ENCODE measurements at regions not wholly inside any gene's neighbourhood (a gene's known extent, or its start where the extent isn't known, plus 50 kb on each side); places are given as distances from the start of the nearest gene placed in this dataset.

DNA sequence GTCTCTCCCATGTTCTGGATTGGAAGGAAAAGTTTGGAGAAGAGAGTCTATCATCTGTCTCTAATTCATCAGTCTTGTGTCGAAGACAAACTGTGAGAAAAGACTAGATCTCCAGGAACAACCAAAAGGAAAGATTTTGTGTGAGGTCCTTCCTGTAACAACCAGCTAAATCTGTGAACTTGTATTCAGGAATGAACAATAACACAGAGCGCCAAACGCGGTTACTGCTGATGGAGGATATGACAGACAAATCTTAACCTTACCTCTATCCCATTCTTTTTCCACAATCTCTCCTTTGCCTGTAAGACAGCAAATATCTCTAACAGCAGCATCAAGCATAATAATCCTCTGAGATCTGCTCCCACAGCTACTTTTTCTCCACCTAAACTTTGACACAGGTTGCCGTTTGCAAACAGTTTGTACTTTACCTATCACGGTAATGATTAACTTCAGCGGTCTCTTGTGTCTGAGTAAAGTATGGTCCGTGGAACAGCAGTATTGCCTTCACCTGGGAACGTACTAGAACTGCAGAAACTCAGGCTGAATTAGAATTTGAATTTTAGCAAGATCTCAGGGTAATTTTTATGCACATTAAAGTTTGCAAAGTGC lies 387.6 kb downstream of the ELAVL2 start:
- no peak for DNase-seq
- POLR2A ChIA-PET: no interaction called here
- H3K4me1 Mint-ChIP-seq (ENCODE audit: low read depth): no peaks in the 10 kb centered on the region
- H3K27ac Mint-ChIP-seq: no peak overlapping the region
- no peak for ATAC-seq
- H3K4me3 Mint-ChIP-seq: no peak overlapping the region
- H3K27me3 Mint-ChIP-seq (ENCODE audit: low read depth): no peaks in the 10 kb centered on the region
- no peaks in the 10 kb centered on the region for H3K36me3 Mint-ChIP-seq (ENCODE audit: low read depth)
- peaks cover 4% of the 10 kb centered on the region for H3K9me3 Mint-ChIP-seq (ENCODE audit: insufficient read depth)
- CTCF ChIA-PET: no interaction called here

DNA sequence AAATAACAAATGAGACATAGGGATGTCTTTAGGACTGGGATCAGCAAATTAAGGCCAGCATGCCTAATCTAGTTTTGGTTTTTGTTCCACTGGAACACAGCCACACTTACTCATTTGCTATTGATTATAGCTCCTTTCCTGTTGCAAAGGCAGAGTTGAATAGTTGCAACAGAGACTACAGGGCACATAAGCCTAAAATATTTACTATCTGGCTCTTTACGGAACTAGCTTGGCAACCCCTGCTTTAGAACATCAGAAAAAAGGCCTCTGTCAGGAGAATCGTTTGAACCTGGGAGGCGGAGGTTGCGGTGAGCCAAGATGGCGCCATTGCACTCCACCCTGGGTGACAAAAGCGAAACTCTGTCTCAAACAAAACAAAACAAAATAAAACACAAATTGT lies 384.8 kb downstream of the ELAVL2 start:
- Mint-ChIP-seq H3K27ac (no peak overlapping the region), H3K9me3 (ENCODE audit: insufficient read depth) (peaks cover 4% of the 10 kb centered on the region), H3K4me1 (ENCODE audit: low read depth) (no peaks in the 10 kb centered on the region), H3K27me3 (ENCODE audit: low read depth) (no peaks in the 10 kb centered on the region), H3K36me3 (ENCODE audit: low read depth) (no peaks in the 10 kb centered on the region), H3K4me3 (no peak overlapping the region)
- POLR2A ChIA-PET: no interaction called here
- CTCF ChIA-PET: no interaction called here
- no peak for ATAC-seq
- DNase-seq: no peak

DNA sequence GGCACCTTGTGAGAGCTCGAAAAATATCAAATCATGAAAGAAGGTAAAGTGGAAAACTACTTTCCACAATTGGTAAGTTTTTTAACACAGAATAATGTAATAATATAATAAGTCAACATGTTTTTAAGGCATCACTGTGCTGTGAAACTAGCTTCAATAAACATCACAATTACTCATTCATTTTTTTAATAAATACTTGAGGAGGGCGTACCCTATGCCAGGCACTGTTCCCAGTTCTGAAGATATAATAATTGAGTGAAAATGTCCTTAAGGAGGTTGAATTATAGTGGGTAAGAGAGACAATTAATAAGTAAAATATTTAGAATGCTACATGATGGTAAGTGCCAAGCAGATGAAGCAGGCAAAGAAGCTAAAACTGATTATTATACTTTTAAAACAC lies 381.4 kb downstream of the ELAVL2 start:
- ATAC-seq (no peak), DNase-seq (no peak)
- peaks cover 4% of the 10 kb centered on the region for H3K9me3 Mint-ChIP-seq (ENCODE audit: insufficient read depth)
- no peak overlapping the region for H3K27ac Mint-ChIP-seq
- H3K27me3 Mint-ChIP-seq (ENCODE audit: low read depth): no peaks in the 10 kb centered on the region
- ChIA-PET POLR2A (no interaction called here), CTCF (no interaction called here)
- no peaks in the 10 kb centered on the region for H3K4me1 Mint-ChIP-seq (ENCODE audit: low read depth)
- no peak overlapping the region for H3K4me3 Mint-ChIP-seq
- no peaks in the 10 kb centered on the region for H3K36me3 Mint-ChIP-seq (ENCODE audit: low read depth)

DNA sequence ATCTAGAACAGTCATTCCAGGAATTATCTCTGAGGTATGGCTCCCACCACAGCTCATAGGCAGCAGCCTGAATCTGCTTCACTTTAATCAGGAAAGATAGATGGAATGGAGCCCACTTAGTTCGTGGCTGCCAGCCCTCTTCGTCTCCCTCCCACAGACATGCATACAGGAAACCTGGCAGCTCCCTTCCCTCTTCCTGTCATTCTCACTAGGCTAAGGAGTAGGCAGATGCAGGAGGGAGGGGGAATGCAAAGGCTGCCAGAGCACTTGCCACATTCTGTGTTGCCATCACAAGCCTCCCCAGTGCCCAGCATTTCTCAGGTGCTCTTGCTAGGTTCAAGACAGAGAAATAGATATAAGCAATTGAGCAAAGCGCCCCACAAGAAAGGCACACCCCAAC lies 378.9 kb downstream of the ELAVL2 start:
- H3K27ac Mint-ChIP-seq: no peak overlapping the region
- H3K36me3 Mint-ChIP-seq (ENCODE audit: low read depth): no peaks in the 10 kb centered on the region
- CTCF ChIA-PET: no interaction called here
- H3K4me1 Mint-ChIP-seq (ENCODE audit: low read depth): no peaks in the 10 kb centered on the region
- H3K9me3 Mint-ChIP-seq (ENCODE audit: insufficient read depth): peaks cover 4% of the 10 kb centered on the region
- H3K27me3 Mint-ChIP-seq (ENCODE audit: low read depth): no peaks in the 10 kb centered on the region
- DNase-seq (no peak), ATAC-seq (no peak)
- POLR2A ChIA-PET: no interaction called here
- H3K4me3 Mint-ChIP-seq: no peak overlapping the region

DNA sequence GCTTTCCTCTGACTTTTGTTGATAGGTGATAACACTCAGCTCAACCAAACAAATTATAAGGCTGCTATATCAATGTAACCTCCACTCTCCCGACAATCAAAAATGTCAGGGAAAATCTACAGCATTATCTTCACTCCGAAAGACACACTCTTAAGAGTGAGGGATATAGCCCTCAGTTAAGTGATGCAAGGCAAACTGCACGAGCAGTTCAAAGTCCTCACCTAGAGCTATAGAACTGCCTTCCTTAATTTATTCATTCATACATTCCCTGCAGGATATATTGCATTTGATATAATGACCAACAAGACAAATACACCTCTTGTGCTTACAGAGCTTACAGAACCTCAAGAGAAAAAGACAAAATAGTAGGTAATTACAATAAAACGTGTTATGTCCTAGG lies 378.1 kb downstream of the ELAVL2 start:
- Mint-ChIP-seq H3K36me3 (ENCODE audit: low read depth) (no peaks in the 10 kb centered on the region), H3K4me3 (no peak overlapping the region), H3K9me3 (ENCODE audit: insufficient read depth) (peaks cover 9% of the 10 kb centered on the region), H3K27ac (no peak overlapping the region), H3K27me3 (ENCODE audit: low read depth) (no peaks in the 10 kb centered on the region), H3K4me1 (ENCODE audit: low read depth) (no peaks in the 10 kb centered on the region)
- ChIA-PET POLR2A (no interaction called here), CTCF (no interaction called here)
- DNase-seq (no peak), ATAC-seq (no peak)

DNA sequence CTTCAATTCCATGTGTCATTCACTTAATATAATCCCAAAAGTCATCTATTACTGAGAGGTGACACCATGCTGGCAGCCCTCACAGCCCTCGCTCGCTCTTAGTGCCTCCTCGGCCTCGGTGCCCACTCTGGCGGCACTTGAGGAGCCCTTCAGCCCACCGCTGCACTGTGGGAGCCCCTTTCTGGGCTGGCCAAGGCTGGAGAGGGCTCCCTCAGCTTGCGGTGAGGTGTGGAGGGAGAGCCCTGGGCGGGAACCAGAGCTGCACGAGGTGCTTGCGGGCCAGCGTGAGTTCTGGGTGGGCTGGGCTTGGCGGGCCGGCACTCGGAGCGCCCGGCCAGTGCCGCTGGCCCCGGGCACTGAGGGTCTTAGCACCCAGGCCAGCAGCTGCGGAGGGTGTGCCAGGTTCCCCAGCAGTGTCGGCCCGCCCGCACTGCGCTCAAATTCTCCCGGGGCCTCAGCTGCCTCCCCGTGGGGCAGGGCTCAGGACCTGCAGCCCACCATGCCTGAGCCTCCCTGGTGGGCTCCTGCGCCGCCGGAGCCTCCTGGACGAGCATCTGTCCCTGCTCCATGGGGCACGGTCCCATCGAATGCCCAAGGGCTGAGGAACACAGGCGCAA lies 374.1 kb downstream of the ELAVL2 start:
- no peaks in the 10 kb centered on the region for H3K27me3 Mint-ChIP-seq (ENCODE audit: low read depth)
- ChIA-PET POLR2A (no interaction called here), CTCF (no interaction called here)
- ATAC-seq: no peak
- peaks cover 12% of the 10 kb centered on the region for H3K9me3 Mint-ChIP-seq (ENCODE audit: insufficient read depth)
- H3K4me1 Mint-ChIP-seq (ENCODE audit: low read depth): no peaks in the 10 kb centered on the region
- no peak overlapping the region for H3K4me3 Mint-ChIP-seq
- H3K36me3 Mint-ChIP-seq (ENCODE audit: low read depth): no peaks in the 10 kb centered on the region
- no peak for DNase-seq
- H3K27ac Mint-ChIP-seq: no peak overlapping the region

DNA sequence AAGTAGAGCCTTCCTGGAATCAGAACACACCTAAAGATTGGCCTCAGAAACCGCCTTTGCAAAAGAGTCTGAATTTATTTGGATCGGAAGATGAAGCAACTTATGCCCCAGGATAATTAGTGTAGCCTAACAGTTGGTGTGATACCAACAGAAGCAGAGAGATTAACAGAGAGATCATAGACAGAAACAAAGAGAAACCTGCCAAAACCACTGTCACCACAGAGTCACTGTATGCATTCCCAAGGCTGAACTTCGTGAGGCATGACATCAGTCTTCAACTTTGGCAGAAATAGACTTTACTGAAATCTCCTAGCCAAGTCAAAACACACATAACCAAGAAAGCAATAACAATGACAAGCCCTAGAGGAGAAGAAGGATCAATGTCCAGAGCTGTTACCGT lies 361.8 kb downstream of the ELAVL2 start:
- DNase-seq (no peak), ATAC-seq (no peak)
- Mint-ChIP-seq H3K27ac (no peak overlapping the region), H3K36me3 (ENCODE audit: low read depth) (no peaks in the 10 kb centered on the region), H3K27me3 (ENCODE audit: low read depth) (no peaks in the 10 kb centered on the region), H3K4me3 (no peak overlapping the region), H3K9me3 (ENCODE audit: insufficient read depth) (peaks cover 22% of the 10 kb centered on the region), H3K4me1 (ENCODE audit: low read depth) (no peaks in the 10 kb centered on the region)
- ChIA-PET CTCF (no interaction called here), POLR2A (no interaction called here)

DNA sequence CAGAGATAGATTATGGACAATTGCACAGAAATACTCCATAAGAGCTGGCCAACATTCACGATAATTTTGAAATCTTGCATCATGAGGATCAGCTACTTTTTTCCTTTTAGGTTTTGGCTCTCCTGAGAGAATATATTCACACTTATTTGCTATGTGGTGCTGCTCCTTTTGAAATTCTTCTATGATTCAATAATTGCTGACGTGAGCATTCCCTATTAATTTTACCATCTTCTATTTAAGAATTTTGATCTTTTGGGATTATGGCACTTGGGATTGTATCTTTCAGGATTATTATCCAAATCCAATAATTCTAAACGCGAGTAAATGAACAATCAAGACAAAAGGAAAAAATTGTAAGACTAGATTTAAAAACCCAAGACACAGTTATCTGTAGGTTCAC lies 358.8 kb downstream of the ELAVL2 start:
- peaks cover 10% of the 10 kb centered on the region for H3K9me3 Mint-ChIP-seq (ENCODE audit: insufficient read depth)
- CTCF ChIA-PET: no interaction called here
- POLR2A ChIA-PET: no interaction called here
- no peaks in the 10 kb centered on the region for H3K27me3 Mint-ChIP-seq (ENCODE audit: low read depth)
- H3K4me1 Mint-ChIP-seq (ENCODE audit: low read depth): no peaks in the 10 kb centered on the region
- H3K27ac Mint-ChIP-seq: no peak overlapping the region
- no peaks in the 10 kb centered on the region for H3K36me3 Mint-ChIP-seq (ENCODE audit: low read depth)
- no peak for DNase-seq
- no peak overlapping the region for H3K4me3 Mint-ChIP-seq
- no peak for ATAC-seq

DNA sequence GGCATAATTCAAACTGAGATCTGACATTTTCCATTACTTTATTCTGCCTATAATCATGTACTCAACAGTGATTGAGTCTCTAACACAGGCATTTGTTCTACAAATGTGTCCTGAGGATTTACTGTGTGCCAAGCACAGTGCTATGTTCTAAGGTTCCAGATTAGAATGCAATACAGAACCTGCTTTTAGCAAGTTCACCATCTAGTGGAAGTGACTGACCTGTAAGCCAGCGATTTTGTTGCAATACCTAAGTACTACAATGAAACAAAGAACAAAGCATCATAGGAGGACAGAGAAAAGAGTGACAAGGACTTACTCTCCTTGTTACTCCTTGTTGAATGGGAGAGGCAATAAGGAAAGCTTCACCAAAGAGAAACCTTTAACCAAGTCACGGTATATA lies 348.1 kb downstream of the ELAVL2 start:
- H3K27me3 Mint-ChIP-seq (ENCODE audit: low read depth): no peaks in the 10 kb centered on the region
- no peak overlapping the region for H3K4me3 Mint-ChIP-seq
- no peaks in the 10 kb centered on the region for H3K4me1 Mint-ChIP-seq (ENCODE audit: low read depth)
- CTCF ChIA-PET: no interaction called here
- ATAC-seq: no peak
- POLR2A ChIA-PET: interaction anchor here (0.6 kb wide), 1 partner anchor 1308 kb away, joined by 5 read pairs; no protein-coding TSS in a partner anchor
- no peaks in the 10 kb centered on the region for H3K9me3 Mint-ChIP-seq (ENCODE audit: insufficient read depth)
- no peak for DNase-seq
- H3K36me3 Mint-ChIP-seq (ENCODE audit: low read depth): no peaks in the 10 kb centered on the region
- no peak overlapping the region for H3K27ac Mint-ChIP-seq

DNA sequence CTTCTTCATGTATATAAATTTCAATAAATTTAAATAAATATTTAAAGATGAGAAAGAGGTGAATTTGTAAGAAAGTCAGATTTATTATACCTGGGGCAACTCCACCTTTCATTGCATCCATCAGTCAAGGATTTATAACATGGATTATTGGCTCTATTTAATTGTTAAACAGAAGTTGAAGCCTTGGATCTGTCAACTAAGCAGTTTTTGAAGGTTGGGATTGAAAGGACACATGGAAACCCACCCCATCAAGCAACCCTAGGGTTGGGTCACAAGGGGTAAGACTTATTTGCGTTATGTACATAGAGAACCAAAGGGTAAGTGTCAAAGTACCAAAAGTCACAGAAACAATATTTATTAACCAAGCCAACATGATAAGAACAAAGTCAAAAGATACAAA lies 342.5 kb downstream of the ELAVL2 start:
- DNase-seq: no peak
- Mint-ChIP-seq H3K4me3 (no peak overlapping the region), H3K27ac (no peak overlapping the region), H3K9me3 (ENCODE audit: insufficient read depth) (peaks cover 5% of the 10 kb centered on the region), H3K36me3 (ENCODE audit: low read depth) (no peaks in the 10 kb centered on the region), H3K4me1 (ENCODE audit: low read depth) (no peaks in the 10 kb centered on the region), H3K27me3 (ENCODE audit: low read depth) (no peaks in the 10 kb centered on the region)
- ChIA-PET POLR2A (no interaction called here), CTCF (no interaction called here)
- no peak for ATAC-seq

DNA sequence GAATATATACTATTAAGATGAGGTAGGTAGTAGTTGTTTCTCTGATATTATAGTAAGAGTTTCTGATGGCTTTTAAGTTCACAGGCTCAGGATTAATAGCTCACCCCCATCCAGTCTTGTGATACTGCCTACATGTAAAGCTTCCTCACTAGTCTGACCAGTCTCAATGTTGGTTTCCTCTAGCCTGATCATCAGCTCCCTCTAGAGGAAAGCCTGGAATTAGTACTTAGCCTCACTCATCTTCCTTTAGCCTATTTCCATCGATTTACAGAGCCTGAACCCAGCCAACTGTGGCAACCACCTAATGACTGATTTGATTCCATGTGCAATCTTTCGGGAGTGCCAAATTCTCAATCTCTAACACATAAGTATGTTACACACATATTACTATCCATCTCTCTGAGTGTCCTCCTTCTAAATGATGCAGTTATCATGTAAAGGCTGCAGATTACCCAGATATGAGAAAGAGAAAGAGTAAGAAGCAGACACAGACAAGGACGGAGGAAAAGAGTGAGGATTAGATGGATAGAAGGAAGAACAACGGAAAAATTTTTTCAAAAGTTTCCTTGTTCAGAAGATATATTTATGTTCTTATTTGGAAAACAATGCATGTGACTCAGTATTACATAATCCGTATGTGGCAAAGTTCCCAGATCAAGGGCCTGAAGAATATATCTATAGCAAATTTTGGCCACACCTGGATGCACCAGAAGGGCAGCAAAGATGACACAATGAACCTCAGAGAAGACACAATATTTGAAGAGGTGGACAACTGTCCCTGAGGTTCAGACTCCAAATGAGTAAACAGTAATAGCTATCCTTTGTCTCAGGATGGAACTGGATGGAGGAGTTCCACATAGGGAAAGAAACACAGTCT lies 333.7 kb downstream of the ELAVL2 start:
- CTCF ChIA-PET: no interaction called here
- POLR2A ChIA-PET: no interaction called here
- Mint-ChIP-seq H3K36me3 (ENCODE audit: low read depth) (no peaks in the 10 kb centered on the region), H3K4me3 (no peak overlapping the region), H3K27ac (no peak overlapping the region), H3K4me1 (ENCODE audit: low read depth) (no peaks in the 10 kb centered on the region), H3K27me3 (ENCODE audit: low read depth) (no peaks in the 10 kb centered on the region), H3K9me3 (ENCODE audit: insufficient read depth) (peaks cover 3% of the 10 kb centered on the region)
- ATAC-seq (no peak), DNase-seq (no peak)

DNA sequence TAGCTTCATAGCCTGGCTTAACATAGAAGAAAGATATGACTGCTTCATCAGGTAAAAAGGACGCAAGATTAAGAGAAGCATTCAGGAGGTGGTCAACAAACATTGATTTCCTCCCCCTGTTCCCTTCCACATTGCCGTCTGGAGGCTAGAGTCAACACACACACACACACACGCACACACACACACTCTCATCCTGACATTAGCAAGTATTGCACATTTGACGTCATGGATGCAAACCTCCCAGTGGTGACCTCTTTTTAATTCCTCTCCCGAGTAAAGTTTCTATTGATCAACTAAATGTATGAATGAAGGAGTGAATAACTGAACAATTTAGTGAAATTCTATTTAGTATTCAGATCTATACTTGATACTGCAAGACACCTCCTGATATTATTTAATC lies 332.8 kb downstream of the ELAVL2 start:
- no peak for ATAC-seq
- CTCF ChIA-PET: no interaction called here

More for the DNA sequence above, 332.8 kb downstream of the ELAVL2 start:
- DNase-seq: no peak
- H3K27me3 Mint-ChIP-seq (ENCODE audit: low read depth): no peaks in the 10 kb centered on the region
- POLR2A ChIA-PET: no interaction called here
- H3K4me3 Mint-ChIP-seq: no peak overlapping the region
- no peaks in the 10 kb centered on the region for H3K36me3 Mint-ChIP-seq (ENCODE audit: low read depth)
- H3K4me1 Mint-ChIP-seq (ENCODE audit: low read depth): no peaks in the 10 kb centered on the region
- H3K27ac Mint-ChIP-seq: no peak overlapping the region
- H3K9me3 Mint-ChIP-seq (ENCODE audit: insufficient read depth): no peaks in the 10 kb centered on the region

Measured in activated CD8-positive, alpha-beta T cell treated with anti-CD3 and anti-CD28 coated beads, Interleukin-2, amount 10 ng/mL, durations not matched to agents 7 days and 5 days (primary cell).